ENCODE measurements at regions not wholly inside any gene's neighbourhood (a gene's known extent, or its start where the extent isn't known, plus 50 kb on each side); places are given as distances from the start of the nearest gene placed in this dataset.

DNA sequence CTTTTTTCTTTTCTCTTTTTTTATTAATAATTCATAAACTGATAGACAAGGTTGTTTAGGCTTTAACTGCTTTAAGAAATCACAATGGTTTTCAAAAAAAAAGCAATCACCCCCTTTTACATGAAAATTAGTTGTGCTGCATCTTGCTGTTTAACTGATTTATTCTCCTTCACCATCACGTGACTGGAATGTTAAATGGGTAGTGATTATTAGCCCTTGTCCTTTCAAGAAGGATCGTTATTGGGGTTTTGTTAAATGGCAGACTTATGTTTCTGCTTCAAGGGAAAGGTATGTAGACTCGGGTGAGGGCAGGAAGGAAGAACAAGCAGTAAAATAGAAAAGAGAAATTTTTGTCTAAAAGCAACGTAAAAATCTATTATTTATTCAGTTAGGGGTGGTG lies 175.6 kb upstream of the TLE4 start:
- in situ Hi-C loops (cut with HindIII; ENCODE audit: low sequenced_read_pairs), result no loop called here
- TF ChIP-seq CTCF (IDR thresholded peaks at IDR 0.05; ENCODE audit: low read depth, low read length, missing control alignments), result no peak
- H3K4me3 ChIP-seq (ENCODE audit: low read depth, low read length), result no peak overlapping the region
- no peak for DNase-seq (ENCODE audit: low read depth)

GRCh38 chr9:79403495-79403894 lies 168.3 kb upstream of the TLE4 start:
- TF ChIP-seq CTCF (IDR thresholded peaks at IDR 0.05; ENCODE audit: low read depth, low read length, missing control alignments), result no peak
- in situ Hi-C loops (cut with HindIII; ENCODE audit: low sequenced_read_pairs), result no loop called here
- DNase-seq (ENCODE audit: low read depth), result no peak

GRCh38 chr9:79408200-79408599 lies 163.6 kb upstream of the TLE4 start:
- DNase-seq (ENCODE audit: low read depth), result no peak
- in situ Hi-C loops (cut with HindIII; ENCODE audit: low sequenced_read_pairs), result no loop called here
- no peak overlapping the region for H3K4me3 ChIP-seq (ENCODE audit: low read depth, low read length)
- TF ChIP-seq CTCF (IDR thresholded peaks at IDR 0.05; ENCODE audit: low read depth, low read length, missing control alignments), result no peak

More at GRCh38 chr9:79403495-79403894, 168.3 kb upstream of the TLE4 start:
- no peak overlapping the region for H3K4me3 ChIP-seq (ENCODE audit: low read depth, low read length)

DNA sequence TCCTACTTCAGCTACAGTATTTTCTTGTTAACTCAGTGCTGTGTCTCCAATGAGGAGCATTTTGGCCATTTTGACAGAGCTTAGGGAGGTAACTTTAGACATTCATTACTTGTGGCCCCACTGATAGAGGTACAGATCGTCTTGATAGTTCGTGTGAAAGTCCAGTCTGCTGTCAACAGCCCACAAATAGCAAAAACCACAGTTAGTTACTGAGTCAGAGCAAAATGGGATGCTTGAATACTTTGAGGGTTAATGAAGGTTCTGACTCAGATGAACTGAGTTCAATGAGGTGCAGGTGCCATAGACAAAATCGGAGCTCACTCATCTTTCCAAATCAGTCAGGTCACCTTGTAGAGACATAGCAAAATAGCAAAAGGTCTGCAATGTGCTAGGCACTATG lies 163.1 kb upstream of the TLE4 start:
- no peak overlapping the region for H3K4me3 ChIP-seq (ENCODE audit: low read depth, low read length)
- in situ Hi-C loops (cut with HindIII; ENCODE audit: low sequenced_read_pairs), result no loop called here
- no peak for TF ChIP-seq CTCF (IDR thresholded peaks at IDR 0.05; ENCODE audit: low read depth, low read length, missing control alignments)
- no peak for DNase-seq (ENCODE audit: low read depth)

- no peak for DNase-seq (ENCODE audit: low read depth)
- in situ Hi-C loops (cut with HindIII; ENCODE audit: low sequenced_read_pairs), result no loop called here
Measured at GRCh38 chr9:79409182-79409823, 162.5 kb upstream of the TLE4 start.

GRCh38 chr9:79425840-79426239 lies 145.9 kb upstream of the TLE4 start:
- TF ChIP-seq CTCF (IDR thresholded peaks at IDR 0.05; ENCODE audit: low read depth, low read length, missing control alignments), result no peak
- in situ Hi-C loops (cut with HindIII; ENCODE audit: low sequenced_read_pairs), result no loop called here
- DNase-seq (ENCODE audit: low read depth), result no peak
- H3K4me3 ChIP-seq (ENCODE audit: low read depth, low read length), result no peak overlapping the region

More at GRCh38 chr9:79409182-79409823, 162.5 kb upstream of the TLE4 start:
- no peak for TF ChIP-seq CTCF (IDR thresholded peaks at IDR 0.05; ENCODE audit: low read depth, low read length, missing control alignments)
- H3K4me3 ChIP-seq (ENCODE audit: low read depth, low read length), result no peak overlapping the region
